ENCODE measurements at regions not wholly inside any gene's neighbourhood (a gene's known extent, or its start where the extent isn't known, plus 50 kb on each side); places are given as distances from the start of the nearest gene placed in this dataset.
"Not testable (repeated sequence)": the region's sequence is repeated elsewhere in the genome, so short reads cannot be mapped to it uniquely, and the experiment has no call there.

DNA sequence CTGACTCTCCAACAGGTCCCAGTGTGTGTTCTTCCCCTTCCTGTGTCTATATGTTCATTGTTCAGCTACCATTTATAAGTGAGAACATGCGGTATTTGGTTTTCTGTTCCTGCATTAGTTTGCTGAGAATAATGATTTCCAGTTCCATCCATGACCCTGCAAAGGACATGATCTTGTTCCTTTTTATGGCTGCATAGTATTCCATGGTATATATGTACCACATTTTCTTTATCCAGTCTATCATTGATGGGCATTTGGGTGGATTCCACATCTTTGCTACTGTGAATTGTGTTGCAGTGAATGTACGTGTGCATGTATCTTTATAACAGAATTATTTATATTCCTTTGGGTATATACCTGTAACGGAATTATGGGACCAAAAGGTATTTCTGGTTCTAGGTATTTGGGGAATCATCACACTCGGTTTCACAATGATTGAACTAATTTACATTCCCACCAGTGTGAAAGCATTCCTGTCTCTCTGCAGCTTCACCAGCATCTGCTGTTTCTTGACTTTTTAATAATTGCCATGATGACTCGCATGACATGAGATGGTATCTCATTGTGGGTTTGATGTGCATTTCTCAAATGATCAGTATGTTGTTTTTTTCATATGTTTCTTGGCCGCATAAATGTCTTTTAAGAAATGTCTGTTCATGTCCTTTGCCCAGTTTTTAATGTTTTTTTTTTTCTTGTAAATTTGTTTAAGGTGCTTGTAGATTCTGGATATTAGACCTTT is 60.2 kb downstream of the LSMEM1 start:
- no peak for ATAC-seq

DNA sequence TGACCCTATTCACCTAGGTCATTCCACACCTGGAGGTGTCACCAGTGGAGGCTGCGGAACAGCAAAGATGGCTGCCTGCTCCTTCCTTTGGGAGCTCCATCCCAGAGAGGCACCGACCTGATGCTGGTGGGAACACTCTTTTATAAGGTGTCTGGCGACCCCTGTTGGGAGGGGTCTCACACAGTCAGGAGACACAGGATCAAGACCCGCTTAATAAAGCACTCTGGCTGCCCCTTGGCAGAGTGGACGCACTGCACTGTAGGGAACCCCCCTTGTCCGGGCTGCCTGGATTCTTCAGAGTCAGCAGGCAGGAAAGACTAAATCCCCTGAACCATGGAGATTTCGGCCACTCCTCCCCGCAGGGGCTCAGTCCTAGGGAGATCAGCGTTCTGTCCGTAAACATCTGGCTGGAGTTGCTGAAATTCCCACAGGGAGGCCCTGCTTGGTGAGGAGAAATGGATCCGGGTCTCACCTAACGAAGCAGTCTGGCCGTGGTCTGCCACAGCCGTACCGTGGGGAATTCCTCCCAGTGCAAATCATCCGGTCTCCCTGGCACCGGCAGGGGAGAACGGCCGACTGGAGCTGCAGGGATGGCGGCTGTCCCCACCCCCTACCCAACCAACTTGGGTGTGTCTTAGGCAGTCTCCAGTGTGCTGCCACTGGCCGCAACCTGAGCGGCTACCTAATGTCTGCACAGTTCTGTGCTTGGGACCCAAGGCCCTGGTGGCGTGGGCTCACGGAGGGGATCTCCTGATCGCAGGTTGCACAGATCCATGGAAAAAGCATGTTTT is 66.1 kb downstream of the LSMEM1 start:
- no peak for ATAC-seq

DNA sequence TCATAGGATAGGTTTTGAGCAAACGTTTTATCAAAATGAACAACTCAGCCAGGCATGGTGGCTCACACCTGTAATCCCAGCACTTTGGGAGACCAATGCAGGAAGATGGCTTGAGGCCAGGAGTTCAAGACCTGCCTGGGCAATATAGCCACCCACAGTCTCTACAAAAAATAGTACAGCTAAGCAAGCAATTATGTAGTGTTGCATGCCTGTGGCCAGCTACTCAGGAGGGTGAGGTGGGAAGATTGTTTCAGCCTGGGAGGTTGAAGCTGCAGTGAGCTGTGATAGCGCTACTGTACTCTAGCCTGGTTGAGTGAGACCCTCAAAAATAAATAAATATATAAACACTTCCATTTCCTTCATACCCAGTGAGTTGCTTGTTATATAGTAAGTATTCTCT is 67.1 kb downstream of the LSMEM1 start:
- ATAC-seq = no peak

DNA sequence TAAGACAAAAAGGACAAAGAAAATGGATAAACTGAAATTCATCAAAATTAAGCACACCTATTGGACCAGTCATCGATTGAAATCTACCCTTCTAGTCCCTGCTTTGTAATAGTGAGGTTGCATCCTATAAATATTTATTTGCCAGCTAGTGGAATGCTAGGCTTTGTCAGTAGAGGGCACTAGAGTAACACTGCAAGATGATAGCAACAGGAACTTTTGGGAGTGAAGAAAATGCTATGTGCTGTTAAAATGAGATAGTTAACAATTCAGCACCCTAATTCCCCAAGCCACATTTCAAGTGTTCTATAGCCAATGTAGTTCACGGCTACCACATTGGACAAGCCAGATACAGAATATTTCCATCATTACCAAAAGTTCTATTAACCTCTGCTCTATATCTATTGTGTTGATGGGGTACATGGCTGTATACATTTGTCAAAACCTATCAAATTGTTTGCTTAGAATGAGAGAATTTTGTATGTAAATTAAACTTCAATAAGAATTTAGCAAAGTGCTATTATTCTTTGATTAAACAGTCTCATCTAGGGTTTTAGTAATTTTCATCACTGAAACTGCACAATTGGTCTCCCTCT is 69.8 kb downstream of the LSMEM1 start:
- peak; percentile 38 to 58 for ATAC-seq

DNA sequence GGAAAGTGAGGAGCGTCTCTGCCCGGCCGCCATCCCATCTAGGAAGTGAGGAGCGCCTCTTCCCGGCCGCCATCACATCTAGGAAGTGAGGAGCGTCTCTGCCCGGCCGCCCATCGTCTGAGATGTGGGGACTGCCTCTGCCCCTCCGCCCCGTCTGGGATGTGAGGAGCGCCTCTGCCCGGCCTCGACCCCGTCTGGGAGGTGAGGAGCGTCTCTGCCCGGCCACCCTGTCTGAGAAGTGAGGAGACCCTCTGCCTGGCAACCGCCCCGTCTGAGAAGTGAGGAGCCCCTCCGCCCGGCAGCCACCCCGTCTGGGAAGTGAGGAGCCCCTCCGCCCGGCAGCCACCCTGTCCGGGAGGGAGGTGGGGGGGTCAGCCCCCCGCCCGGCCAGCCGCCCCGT is 70.7 kb downstream of the LSMEM1 start:
- ATAC-seq = not testable (repeated sequence)

DNA sequence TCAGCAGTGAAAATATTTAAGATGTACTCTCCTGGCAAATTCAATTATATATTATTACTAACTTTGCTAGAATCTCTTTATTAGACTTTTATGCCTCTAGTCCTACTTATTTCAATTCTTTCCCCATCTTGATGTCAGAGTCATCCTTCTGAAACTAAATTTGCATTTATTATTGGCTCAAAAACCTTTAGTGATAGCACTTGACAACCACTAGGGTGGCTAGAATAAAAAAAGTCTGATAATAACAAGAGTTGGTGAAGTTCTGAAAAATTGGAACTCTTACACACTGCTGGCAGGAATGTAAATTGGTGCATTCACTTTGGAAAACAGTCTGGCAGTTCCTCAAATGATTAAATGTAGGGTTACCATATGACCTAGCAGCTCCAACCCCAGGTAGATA is 73.8 kb downstream of the LSMEM1 start:
- ATAC-seq = no peak

DNA sequence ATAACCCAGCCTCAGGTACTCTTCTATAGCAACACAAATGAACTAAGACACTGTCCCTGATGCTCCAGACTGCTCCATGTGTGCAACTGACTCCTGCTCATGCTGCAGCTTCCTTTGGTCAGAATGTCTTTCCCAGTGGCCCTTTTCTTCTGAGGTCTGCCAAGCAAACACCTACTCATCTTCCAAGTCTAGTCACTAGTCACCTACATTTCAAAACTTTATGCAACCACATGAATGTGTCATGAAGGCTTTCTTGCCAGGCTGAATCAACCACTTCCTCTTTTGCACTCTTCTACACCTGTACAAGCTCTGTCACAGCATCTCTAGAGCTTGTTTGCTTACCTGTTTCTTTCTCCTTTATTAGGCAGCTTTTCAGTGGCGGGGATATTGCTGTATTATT is 75.8 kb downstream of the LSMEM1 start:
- peak; percentile 66 to 81 for ATAC-seq

DNA sequence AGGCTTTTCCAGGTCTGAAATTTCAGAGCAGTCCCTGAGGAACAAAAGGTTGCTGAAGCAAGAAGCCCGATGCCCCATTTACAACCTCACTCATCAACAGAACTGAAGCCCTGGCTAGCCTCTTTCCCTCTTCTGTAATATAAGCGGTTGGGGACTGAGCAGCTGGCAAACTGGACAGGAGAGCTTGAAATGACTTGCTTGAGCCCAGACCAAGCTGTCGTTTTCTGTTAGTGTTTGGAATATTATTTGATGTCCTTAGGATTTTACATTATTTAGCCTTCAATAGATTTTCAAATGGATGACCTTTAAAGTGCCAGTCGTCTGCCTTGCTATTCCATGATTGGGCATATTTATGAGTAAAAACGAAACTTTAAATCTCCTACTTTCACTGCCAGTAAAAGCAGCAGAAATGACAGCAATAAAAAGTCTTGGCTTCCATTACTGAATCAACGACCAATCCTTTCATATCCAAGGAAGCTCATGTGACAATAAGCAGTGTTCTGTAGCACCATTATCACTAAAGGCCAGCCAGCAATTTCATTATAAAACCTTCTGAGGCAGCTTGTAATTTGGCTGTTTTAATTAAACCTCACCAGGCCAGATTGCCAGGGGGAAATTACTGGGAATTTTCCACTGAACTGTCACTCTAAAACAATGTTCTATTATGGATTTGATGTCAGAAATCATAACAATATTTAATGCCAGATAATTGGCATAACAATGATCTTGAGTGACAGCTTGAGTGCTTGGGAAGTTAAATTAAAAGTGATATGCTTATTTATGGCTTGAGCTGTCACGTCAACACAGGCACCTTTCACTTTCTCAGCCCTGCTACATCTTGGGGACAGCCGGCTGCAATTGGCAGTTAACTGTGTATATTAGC is 85.9 kb downstream of the LSMEM1 start:
- ATAC-seq = no peak

DNA sequence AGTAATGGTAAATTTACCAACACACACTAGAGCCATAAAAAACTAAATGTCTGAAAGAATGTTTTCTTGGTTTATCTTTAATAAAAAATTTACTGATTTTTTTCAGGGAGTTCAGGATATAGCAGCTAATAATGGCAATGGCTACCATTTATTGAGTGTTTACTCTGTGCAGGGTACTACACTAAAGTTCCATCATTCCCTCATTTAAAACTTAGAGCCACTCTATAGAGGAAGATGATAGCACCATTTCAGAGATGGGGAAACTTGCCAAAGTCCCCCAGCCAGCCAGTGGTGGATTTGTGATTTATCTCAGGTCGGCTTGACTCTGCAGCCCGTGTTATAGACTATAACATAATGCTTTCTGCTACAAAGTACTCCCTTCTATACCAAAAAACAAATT is 86.6 kb downstream of the LSMEM1 start:
- no peak for ATAC-seq

DNA sequence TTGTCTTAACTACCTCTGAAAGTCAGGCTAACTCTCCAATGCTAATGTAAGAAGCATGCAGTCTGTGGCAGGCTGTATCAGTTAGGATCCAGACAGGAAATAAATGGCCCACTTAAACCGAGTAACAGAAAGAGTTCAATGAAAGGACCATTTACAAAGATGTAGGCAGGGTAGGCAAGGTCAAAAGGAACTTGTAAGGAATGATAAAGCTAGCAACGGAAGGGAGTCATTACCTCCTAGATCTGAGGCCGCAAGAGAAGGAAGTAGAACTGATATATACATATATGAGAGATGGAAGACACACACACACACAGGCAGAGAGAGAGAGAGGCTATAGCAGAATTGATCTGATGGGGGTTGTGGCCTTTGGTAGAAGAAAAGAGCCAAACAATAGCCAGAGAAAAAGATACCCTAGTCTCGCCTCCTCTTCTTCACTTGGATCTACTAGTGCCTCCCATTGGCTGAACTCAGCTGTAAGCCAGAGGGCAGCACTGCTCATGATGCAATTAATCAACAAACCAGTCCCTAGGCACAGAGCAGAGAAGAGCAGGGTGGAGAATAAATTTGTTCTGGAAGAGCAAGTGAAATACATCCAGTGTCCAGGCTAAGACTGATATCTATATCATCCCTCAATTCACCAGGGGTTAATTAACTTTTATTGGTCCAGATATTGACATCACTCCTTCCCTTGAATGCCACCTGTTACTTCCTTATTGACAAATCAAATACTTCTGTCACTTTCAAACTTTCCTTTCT is 91.2 kb downstream of the LSMEM1 start:
- no peak for ATAC-seq

DNA sequence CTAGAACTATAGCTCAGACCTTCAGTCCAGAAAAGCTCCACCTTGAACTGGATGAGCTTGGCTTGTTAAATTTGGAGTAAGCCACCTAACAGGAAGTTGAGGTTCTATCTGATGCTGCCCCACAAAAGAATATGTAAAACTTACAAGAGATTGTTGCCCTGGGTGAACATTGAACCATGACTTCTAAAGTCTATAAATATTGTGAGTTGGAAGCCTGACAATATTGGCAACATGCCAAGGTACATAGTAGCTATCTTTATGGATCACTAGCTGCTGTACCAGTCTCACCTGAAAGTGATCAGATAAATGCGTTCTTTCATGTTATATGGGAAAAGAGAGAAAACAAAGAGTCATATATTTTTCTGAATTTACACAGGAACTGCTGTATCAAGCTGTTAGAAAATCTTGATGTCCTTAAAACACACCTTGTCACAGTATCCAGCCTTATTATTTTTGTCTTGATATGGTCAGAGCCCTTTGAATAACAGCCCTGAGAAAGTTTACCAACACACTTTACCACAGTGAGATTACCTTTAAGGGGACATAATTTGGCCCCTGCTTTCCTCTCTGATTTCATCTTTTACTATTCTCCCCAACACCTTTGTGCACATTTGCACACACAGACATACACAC is 92.0 kb downstream of the LSMEM1 start:
- ATAC-seq = no peak

DNA sequence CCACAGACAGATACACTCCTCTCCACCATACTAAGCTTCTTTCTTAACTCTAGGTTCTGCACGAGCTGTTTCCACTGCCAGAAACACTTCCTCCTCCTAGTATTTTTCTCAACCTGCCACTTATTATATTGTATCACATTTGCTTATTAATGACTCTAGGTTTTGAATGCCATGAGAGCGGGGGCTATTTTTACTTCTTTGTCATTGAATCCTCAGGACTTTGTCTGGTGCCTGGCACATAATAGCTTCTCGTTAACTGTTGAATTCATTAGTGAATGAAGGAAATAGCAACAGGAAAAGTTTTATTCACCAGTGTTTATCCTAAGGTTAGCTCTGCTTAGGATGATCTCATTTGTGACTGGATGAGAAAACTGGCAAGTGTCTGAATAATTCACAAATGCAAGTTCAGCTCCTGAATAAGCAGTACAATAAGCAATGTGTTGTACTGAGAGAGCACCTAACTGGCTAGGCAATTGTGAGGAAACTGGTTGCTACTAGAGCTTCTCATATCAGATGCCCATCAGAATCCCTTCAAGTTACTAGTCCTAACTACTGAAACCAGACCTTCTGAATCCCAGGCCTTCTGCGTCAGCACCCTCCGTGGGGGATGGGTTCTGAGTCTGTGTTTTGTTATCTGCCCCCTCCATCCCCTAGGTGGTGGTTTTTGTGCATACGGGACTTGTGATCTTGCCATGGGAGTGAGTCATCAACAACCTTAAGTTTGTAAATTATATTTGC is 92.7 kb downstream of the LSMEM1 start:
- no peak for ATAC-seq

DNA sequence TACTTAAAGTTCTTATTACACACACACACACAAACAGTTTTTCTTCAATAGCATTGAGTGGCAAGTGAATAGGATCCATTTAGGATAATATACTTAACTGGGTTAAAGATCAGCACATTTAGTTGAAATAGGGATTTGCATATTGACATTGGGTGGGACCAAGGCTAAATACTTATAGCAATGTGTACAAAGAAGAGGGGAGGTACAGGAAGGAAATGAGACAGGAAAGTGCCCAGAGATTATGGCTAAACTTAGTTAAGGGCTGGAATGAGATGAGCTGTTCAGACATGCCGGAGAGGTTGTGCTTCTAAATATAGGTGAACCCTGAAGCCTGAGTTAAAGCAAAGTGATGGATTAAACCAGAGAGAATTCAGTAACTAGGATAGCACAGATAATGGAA is 95.1 kb downstream of the LSMEM1 start:
- no peak for ATAC-seq

DNA sequence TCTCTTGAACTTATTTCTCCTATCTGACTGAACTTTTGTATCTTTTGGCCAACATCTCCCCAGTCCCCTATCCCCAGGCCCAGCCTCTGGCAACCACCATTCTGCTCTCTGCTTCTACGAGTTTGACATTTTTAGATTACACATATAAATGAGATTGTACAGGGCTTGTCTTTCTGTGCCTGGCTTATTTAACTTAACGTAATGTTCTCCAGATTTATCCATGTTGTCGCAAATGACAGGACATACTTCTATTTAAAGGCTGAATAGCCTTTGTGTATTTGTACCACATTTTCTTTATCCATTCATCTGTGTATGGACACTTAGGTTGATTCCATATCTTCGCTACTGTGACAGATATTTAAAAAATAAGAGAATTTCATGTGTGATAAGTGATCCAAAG is 98.6 kb downstream of the LSMEM1 start:
- ATAC-seq = no peak

DNA sequence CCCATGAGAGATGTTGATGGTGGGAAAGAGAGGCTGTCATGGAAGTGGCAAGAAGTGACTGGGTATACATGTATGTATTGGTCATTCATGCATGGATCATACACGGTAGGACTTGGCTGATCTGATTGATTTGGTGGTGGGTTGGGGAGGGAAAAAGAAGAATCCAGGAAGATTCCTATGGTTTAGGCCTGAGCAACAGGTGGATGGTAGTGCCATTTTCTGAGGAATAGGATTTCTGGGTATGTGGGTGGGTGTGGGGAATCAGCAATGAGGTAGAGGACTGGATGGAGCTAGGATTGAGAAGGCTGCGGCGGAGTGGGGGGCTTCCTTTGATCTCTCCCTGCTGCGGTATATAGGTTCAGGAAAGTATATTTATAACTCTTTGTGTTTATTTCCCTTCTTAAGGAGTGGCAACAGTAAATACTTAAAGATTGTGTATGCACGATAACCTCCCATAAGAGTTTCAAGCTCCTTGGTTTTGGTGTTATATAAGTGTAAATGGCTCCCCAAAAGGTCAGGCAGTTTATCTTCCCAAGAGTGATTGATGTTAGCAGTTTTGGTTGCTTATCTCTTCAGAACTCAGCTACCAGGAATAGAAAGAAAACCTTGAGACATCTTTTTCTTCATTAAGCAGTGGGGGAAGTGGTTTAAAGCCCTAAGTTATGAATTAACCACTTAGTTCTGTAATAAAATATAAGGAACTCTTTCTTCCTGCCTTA is 100.1 kb downstream of the LSMEM1 start:
- ATAC-seq = no peak

DNA sequence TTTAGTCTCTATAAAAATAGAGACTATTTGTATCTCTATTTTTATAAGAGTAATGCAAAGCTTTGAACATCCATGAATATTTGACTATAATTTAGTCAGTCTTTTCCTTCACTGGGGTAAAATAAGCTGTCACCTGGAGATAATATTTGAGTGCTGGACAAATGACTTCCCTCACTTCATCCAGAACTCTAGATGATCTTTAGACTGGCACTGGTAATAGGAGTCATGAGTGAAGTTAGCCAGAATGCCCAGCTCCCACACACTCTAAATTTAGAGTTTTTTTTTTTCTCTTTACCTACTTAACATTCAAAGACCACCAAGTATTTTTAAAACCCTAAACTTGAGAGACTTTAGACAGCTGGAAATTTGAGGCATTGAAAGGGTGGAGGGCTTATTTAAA is 100.7 kb downstream of the LSMEM1 start:
- no peak for ATAC-seq

DNA sequence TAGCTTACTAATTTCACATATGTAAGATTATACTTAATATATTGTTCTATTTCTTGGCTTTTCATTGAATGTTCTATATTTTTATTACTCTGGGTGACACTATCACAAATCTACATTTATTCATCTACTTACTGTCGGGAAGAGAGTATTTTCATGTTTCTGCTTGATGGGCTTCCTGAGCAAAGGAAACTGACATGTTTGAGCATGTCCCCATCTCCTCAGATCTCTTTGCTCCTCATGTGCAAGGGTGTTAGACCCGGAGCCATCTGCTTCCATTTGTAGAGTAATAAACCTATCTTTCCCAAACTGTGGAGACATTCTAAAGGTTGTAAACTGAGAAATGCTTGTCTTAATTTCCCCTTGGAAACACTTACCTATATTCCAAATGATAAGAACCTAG is 103.5 kb downstream of the LSMEM1 start:
- no peak for ATAC-seq

DNA sequence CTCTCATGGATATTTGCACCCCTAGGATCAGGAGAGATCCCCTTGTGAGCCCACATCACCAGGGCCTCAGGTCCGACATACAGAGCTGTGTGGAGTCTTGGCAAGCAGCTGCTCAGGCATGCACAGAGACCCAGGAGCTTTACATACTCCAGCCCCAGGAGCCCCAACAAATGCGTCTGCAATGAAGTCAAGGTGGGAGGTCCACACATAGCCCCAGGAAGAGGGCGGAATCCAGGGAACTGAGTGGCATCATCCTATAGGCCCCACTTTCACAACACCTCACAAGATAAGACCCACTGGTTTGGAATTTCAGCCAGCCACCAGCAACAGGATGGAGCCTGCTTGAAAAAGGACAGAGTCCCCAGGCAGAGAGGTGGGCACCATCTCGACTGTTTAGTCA is 106.7 kb downstream of the LSMEM1 start:
- no peak for ATAC-seq

DNA sequence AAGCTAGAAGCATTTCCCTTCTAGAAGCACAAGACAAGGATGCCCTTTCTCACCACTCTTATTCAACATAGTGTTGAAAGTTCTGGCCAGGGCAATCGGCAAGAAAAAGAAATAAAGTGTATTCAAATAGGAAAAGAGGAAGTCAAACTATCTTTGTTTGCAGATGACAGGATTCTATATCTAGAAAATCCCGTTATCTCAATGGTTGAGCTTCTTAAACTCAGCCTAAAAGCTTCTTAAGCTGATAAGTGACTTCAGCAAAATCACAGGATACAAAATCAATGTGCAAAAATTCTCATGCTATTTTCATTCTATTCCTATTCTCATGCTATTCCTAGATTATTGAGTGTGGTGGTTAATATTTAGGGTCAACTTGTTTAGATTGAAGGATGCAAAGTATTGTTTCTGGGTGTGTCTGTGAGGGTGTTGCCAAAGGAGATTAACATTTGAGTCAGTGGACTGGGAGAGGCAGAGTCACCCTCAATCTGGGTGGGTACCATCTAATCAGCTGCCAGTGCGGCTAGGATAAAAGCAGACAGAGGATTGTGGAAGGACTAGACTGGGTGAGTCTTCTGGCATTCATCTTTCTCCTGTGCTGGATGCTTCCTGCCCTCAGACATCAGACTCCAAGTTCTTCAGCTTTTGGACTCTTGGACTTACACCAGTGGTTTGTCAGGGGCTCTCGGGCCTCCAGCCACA is 111.9 kb downstream of the LSMEM1 start:
- not testable (repeated sequence) for ATAC-seq

DNA sequence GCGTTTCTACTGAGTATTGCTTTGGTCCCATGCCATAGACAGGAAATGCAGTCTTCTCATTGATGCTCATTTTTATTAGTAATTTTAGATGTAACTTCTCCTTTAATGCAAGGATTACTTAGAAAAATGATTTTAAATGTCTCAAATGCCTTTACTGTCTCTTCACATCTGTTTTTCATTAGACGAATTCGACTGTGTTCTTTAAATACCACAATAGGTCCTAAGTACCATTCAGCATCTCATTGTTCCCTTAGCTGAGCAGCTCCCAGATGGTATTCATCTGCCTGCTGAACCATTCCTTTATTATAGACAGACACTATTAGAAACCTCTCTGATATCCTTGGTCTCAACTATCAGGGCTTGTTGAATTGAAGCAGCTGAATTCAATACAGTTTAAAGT is 113.6 kb downstream of the LSMEM1 start:
- ATAC-seq = no peak
